GM18519 (cell line): ENCODE measurements at regions not wholly inside any gene's neighbourhood (a gene's known extent, or its start where the extent isn't known, plus 50 kb on each side); places are given as distances from the start of the nearest gene placed in this dataset.

Source experiments
- ATAC-seq: cut with Tn5 transposase; IDR thresholded peaks from one replicate; pipeline ENCODE4 v1.9.1; 2021; ENCODE audit warnings: mild to moderate bottlenecking, moderate library complexity; ENCODE audit not compliant: unreplicated experiment, low FRiP score

DNA sequence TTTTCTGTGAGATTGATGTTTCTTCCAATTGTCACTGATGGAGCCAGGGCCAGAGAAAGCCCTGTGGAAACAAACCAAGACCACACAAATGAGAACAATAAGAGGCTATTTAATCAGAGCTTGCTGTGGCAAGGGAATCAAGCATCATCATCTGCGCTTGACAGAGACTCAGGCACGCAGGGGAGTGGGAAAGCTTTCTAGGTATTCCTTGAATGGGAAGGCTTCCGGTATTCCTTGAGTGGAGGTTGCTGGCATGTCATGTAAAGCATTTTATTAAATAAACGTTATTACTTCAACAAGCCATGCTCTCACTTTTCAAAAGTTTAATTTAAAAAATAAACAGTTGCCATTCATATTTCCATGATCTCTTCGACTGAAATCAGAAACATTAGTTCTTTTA lies 194.6 kb upstream of the SYT4 start:
- ATAC-seq, result no peak

DNA sequence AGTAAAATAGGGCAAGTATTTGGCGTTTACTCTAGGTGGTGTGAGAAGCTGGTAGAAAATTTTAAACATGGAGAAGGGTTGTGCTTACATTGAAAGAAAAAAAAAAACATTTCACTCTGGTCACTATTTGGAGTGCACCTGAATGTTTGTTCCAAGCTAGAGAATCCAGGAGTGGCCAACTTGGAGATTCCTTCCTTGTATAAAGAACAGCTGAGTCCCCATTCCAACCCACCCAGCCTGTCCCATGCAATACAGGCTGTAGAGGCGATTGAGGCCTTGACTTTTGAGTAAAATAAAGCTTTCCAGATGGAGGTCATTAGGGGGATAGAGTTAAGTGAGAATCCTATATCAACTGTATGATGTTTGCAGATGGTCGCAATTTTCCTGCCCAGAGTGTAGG lies 203.8 kb upstream of the SYT4 start:
- ATAC-seq, result no peak

DNA sequence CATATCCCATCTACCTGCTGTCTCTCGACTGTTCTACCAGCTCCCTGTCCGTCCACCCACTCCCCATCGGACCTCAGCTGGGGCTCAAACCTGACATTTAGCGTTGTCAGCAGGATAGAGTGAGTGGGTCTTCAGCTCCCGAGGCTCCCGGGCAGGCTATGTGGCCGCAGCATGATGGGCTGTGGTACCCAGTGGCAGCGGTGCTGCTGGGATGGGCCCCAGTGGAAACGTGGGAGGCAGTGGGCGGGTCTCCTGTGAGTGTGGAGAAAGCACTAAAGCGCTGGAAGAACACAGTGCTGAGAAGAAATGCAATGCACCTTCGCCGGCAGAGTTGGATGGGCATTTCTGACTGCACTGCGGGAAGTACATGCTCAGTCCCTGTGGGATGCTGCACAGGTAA lies 204.8 kb upstream of the SYT4 start:
- ATAC-seq, result no peak

DNA sequence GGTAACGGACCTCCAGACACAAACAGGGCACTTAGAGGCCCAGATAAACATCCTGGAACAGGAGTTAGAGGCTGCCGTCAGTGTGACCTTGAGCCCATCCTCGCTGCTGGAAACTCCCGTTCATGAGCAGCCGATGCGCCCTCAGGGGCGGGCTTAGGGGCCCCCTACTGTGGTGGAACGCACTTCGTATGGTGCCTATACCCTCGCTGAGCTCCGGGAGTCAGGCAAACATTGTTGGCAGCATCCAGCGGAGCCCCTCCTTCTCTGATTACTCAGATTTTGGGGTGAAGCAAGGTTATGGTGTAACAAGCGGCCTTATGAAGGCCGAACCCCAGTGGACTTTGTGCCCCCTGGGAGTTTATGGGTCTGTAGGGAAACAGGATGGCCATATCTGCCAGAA lies 205.3 kb upstream of the SYT4 start:
- ATAC-seq, result no peak

DNA sequence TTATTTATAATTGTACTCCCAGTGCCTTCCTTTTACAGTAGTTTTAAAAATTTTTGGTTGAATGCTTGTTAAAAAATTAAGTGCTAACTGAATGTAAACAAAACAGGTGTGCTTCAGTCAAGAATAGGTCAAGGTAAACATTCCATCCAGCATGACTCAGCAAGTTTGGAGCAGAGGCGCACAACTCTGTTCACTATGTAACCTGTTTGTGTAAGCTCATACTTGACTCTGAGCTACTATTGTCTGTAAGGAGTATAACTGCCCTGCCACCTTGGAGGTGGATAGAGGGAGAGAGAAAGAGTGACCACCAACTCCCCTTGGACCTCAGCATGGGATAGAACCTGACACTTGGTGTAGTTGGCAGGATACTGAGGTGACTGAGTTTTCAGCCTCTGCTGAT lies 207.4 kb upstream of the SYT4 start:
- ATAC-seq, result no peak

DNA sequence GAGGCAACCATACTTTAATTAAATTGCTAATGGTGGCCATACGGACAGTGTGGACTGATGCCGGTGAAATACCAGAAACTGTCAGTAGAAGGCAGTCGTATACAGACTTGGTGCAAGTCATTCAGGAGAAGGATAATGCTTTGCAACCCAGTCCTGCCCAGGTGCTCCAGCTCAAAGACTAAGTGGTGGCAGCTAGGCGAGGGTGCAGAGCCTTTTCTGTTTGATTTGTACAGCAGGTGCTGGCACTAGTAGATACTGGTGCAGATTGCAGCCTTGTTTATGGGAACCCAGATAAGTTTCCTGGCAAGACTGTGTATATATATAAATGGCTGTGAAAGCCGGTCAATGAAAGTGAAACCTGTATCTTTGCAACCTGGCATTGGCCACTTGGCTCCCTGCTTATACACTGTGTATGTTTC lies 208.3 kb upstream of the SYT4 start:
- ATAC-seq, result no peak

DNA sequence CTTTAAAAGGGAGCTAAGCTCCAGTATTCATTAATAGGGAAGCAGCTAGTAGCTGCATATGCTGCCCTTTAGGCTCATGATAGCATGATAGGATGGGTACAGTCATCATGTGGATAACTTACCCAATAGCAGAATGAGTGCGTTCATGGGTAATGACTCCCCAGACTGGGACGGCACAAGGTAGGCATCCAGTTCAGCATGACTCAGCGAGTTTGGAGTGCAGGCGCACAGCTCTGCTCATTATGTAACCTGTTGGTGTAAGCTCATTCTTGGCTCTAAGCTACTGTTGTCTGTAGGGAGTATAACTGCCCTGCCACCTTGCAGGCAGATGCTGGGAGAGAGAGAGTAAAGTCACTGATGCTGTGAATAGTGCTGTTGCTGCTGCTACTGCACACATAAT lies 209.2 kb upstream of the SYT4 start:
- ATAC-seq, result no peak

DNA sequence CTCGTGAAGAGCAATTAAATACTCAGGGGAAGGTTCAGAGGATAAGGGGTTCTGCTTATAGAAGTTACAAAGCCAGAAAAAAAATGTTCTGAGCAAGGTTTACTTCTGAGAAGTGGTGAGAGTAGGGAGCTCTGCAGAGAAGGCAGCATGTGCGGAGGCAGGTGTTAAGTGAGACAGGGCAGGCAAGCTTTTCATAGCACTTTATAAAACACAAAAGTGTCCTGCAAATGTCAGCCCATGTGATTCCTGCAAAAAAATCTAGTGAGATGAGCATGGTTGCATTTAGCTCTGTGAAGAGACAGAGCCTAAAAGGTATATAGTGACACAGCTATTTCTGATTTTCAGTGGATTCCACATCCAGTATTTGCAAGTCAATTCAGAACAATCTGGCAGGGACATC lies 223.8 kb upstream of the SYT4 start:
- no peak for ATAC-seq

DNA sequence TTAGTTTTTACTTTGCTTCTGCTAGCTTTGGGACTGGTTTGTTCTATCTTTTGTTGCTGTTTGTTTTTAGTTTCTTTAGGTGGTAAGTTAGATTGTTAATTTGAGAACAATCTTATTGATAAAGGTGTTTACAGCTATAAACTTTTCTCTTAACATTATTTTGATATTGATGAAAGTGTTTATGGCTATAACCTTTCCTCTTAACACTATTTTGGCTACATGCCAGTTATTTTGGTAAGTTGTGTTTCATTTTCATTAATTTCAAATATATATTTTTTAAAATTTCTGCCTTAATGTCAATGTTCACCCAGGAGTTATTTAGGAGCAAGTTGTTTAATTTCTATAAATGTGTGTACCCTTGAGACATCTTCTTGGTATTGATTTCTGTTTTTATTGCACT lies 229.6 kb upstream of the SYT4 start:
- ATAC-seq, result no peak

DNA sequence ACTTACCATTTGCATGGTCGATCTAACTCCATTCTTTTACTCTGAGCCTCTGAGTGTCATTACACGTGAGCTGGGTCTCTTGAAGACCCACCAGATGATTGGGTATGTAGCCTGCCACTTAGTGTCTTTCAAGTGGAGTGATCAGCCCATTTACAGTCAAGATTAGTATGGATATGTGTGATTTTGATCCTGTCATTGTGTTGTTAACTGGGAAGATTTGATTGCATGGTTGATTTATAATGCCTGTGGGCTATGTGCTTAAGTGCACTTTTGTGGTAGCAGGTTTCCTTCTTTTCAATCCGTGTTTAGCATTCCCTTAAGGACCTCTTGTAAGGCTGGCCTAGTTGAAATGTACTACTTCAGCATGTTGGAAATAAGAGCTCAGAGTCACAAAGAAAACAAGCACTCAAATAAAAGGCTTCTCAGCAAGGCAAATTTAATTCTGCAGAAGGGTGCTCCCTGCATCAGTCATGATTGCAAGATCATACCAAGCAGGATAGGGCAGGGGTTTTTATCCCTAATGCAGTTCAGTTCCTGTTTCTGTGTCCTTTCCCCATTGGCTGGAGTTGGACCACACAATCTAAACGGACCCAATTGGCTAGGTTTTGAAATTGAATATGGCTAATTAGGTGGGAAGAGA lies 230.7 kb upstream of the SYT4 start:
- no peak for ATAC-seq

DNA sequence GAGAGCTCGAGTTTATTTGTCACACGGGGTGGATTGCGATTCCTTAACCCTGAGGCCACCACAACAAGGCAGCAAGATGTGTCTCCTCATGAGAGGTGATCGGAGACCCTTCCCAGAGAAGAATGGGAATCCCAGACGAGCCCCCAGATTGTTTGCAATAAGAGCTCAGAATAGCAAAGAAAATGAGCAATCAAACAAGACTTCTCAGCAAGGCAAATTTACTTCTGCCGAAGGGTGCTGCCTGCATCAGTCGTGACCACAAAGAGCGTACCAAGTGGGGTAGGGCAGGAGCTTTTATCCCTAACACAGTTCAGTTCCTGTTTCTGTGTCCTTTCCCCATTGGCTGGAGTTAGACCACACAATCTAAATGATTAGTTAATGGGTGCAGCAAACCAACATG lies 237.5 kb upstream of the SYT4 start:
- no peak for ATAC-seq

DNA sequence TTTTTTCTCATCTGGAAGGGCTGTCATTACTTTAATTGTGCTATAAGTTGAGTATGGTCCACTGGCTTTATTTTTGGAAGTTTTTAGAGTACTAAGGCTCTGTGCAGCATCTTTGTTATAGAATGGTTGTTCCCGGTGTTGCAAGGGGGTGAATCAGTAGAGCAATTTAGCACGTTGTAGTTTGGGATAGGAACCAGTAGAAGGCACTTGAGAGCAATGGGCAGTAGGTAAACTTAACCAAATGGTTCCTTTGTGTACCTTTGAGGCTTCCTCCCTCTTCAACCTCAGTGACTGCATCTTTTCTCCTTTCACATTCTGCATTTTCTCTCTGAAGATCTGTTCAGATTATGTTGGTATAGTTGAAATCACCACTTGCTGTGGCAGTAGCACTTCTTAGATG lies 238.2 kb upstream of the SYT4 start:
- no peak for ATAC-seq

DNA sequence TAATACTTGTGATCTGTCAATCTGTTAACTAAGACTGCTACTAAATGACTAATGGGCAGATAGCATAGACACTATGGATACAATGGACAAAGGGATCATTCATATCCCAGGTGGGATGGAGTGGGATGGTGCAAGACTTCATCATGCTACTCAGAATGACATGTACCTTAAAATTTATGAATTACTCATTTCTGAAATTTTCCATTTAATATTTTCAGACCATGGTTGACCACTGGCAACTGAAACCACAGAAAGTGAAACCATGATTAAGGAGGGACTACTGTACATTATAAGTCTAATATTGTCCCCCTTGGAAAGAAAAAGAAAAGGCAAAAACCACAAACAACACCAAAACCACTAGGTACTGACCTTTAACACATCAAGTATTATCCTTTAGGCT lies 247.0 kb upstream of the SYT4 start:
- ATAC-seq, result no peak

DNA sequence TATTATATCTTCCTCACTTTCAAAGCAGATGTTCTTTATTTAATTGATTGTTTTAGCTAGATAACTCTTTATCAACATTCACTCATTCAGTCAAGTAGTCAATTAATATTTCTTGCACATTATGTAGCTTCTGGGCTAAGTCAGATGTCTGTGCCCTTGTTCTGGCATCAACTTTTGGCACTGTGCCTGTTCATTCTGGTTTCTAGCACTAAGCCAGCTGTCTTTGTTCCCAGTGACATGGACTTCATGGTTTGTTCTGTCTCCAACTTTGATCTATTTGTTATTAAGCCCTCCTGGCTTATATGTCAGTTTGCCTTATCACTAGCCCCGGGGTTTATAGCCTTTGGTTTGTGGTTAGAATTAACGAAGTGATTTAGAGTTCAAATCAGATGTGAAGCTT lies 247.9 kb upstream of the SYT4 start:
- no peak for ATAC-seq

DNA sequence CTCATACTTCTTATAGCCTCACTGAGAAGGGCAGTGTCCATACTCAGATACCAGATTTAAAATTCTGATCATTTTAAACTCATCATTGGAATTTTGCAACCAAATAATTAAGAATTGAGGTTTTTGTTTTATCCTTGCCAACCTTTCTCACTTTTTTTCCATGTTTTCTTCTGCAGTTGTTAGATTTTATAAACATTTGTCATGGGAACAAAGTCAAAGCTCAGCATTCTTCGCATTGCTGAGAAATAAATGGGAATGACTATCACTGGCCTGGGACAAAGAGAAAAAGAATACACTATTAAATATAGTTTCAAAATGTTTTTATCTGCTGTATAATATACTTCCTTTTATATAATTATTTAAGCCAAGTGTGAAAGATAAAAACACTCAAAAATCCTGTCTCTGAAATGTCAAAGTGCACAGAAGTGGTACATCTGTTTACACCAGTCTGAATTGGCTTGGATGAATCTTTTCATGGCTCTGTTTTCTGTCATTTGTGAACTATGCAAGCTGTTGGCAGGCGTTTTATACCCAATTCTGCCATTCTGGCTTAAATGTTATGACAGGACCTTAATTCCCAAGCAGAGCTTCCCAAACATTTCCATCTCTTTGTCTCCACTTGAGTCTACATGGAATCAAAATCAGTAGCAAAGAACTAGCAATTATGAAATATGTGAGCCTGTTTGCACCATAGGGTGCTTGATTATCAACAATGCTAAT lies 249.3 kb upstream of the SYT4 start:
- no peak for ATAC-seq

DNA sequence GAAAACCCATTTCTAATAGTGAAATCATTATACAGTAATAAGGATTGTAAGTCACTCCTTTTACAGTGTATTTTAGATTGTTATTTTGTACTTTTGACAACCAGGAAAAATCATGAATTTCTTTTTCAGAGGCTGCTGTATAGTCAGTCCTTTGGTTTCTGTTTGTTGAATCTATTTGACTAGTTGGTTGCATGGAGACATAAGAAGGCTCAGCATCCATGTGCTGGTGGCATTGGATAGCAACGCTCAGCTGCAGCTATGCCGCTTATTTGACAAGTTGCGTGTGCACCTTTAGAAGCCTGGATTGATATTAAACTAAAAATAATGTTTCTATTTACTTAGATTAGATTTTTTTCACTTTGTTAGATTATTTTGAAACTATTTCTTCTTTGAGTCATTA lies 254.1 kb upstream of the SYT4 start:
- no peak for ATAC-seq

DNA sequence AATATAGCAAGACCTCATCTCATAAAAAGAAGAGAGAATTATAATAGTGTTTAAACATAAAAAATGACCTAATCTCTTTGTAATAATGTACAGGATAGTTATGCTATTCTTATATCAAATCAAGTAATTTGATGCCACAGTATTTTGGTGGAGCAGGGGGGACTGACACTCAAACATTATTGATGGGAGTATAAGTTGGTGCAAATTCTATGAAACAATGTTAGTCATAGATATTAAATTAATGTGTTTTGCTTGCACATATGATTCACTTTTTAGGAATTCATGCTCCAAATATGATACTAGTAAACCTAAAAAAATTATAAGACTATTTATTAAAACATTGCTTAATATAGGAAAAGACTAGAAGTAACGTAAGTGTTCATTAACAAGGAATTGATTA lies 256.1 kb upstream of the SYT4 start:
- ATAC-seq, result no peak

DNA sequence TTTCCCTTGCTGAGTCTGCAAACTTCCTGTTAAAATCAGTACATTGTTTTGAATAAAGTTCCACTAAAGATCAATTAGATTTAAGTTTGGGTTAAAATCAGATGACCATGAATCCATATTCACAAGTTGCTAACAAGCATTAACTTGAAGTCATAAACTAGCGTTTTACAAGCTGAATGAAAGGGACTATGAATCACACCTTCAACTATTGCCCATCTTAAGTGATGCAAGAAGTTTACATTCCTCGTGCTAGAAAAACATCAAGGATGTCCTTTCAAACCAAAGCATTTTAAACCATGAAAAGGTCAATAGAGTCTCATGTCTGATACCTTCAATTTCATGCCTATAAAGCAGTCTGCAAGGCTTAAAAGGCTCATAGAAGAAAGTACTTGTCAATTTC lies 257.2 kb upstream of the SYT4 start:
- ATAC-seq, result no peak

DNA sequence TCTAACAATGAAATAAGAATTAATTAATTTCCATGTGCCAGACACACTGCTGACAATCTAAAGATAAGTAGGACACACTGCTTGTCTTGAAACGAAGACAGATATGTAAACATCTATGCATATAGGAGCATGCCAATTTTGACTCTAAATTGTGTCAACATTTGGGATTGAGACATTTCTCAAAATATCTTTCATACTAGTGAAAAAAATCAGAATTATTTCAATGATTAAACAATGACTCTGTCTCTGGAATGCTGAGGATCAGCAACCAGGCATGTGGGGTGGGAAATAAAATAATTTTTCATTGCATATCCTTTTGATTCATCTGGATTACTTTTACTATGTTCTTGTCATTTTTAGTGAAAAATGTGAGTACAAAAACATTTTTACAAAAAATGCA lies 262.6 kb upstream of the SYT4 start:
- ATAC-seq, result no peak

DNA sequence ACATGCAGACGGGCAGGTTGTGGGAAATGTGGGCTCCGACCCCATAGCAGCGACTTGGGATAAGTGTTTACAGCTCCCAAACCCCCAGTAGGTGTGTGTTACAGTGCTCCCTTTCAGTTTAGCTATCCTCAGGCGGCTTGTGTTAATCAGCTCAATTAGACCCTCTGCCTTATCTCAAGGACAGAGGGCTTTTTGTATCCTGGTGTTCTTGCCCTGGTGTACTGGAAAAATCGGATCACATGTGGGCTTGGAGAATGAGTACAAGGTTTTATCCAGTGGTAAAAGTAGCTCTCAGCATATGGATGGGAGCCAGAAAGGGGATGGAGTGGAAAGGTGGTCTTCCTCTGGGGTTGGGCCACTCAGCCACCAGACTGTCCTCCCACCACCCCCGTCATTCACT lies 264.7 kb upstream of the SYT4 start:
- no peak for ATAC-seq

DNA sequence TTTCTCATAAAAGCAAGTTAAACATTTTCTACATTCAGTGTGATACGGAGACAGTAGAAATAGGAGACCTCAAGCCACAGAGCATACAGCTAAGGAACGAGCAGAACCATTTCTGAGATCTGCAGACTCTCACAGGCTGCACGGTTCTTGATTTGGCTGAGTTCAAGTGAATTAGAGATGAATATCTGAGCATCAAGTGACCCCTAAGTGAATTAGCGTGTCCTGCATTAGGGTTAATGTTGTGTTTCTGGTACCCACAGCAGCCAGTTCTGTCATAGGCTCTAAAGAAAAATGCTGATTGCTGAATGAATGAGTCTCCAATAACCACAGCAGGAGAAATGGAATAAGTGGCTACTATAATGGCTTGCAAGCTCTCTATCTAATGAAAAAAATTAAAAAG lies 265.9 kb upstream of the SYT4 start:
- no peak for ATAC-seq

DNA sequence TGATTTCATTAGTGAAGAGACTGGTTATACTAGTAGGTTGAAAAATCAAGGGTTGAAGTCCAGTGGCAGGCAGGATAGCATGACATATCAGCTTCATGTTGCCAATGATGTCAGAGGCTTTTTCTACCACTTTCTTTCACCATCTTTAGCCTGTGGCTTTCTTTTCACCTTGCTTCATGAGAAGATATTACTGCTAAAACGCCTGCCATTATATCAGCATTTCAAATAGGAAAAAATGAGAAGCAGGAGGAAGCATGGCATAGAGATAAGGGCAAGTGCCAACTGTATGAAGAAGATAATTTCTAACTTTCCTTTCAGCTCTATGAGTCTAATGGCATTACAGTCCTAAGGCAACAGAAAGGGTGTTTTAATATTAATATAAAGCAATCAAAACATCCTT lies 270.2 kb upstream of the SYT4 start:
- ATAC-seq, result no peak

DNA sequence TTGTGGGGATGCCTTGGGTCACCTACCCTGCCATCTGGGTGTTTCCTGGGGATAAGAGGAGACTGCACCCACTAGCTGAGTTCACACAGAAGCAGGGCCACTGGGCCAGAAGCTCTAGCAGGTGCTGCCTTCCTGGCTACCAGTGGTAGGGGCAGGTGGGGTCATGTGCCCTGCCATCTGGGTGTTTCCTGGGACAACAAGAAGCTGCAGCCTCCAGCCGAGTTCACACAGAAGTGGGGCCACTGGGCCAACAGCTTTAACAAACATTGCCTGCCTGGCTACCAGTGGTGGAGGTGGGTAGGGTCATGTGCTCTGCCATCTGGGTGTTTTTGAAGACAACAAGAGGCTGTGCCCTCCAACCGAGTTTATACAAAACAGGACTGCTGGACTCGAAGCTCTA lies 282.2 kb upstream of the SYT4 start:
- no peak for ATAC-seq
